HG03175 (cell line): ENCODE measurements at regions not wholly inside any gene's neighbourhood (a gene's known extent, or its start where the extent isn't known, plus 50 kb on each side); places are given as distances from the start of the nearest gene placed in this dataset.

Experiments
- ATAC-seq: cut with Tn5 transposase; IDR thresholded peaks from one replicate; pipeline ENCODE4 v1.9.1; 2021; ENCODE audit warnings: mild to moderate bottlenecking, moderate library complexity; ENCODE audit not compliant: unreplicated experiment

GRCh38 chr2:5039241-5039975, 652.8 kb upstream of the SOX11 start:
- ATAC-seq, result no peak

- ATAC-seq, result no peak
Observed at GRCh38 chr2:5040571-5040970, 651.6 kb upstream of the SOX11 start.

GRCh38 chr2:5041501-5041900, 650.7 kb upstream of the SOX11 start:
- no peak for ATAC-seq

GRCh38 chr2:5042666-5043440, 649.3 kb upstream of the SOX11 start:
- ATAC-seq, result no peak

- ATAC-seq, result no peak
Observed at GRCh38 chr2:5051300-5051699, 640.9 kb upstream of the SOX11 start.

- no peak for ATAC-seq
Observed at GRCh38 chr2:5052905-5053304, 639.3 kb upstream of the SOX11 start.

GRCh38 chr2:5057891-5058351, 634.3 kb upstream of the SOX11 start:
- ATAC-seq, result no peak

- no peak for ATAC-seq
Observed at GRCh38 chr2:5060956-5061355, 631.2 kb upstream of the SOX11 start.

- no peak for ATAC-seq
Observed at GRCh38 chr2:5064687-5065086, 627.5 kb upstream of the SOX11 start.

GRCh38 chr2:5067816-5068215, 624.4 kb upstream of the SOX11 start:
- ATAC-seq, result no peak

GRCh38 chr2:5070257-5070656, 621.9 kb upstream of the SOX11 start:
- no peak for ATAC-seq

- no peak for ATAC-seq
Observed at GRCh38 chr2:5074733-5075132, 617.5 kb upstream of the SOX11 start.

GRCh38 chr2:5076599-5076998, 615.6 kb upstream of the SOX11 start:
- no peak for ATAC-seq

GRCh38 chr2:5077479-5078089, 614.6 kb upstream of the SOX11 start:
- no peak for ATAC-seq

GRCh38 chr2:5083402-5083801, 608.8 kb upstream of the SOX11 start:
- ATAC-seq, result no peak

GRCh38 chr2:5089409-5089808, 602.8 kb upstream of the SOX11 start:
- ATAC-seq, result no peak

GRCh38 chr2:5093056-5093455, 599.1 kb upstream of the SOX11 start:
- no peak for ATAC-seq

- no peak for ATAC-seq
Observed at GRCh38 chr2:5093518-5093917, 598.7 kb upstream of the SOX11 start.

- no peak for ATAC-seq
Observed at GRCh38 chr2:5094192-5094591, 598.0 kb upstream of the SOX11 start.

GRCh38 chr2:5098286-5098685, 593.9 kb upstream of the SOX11 start:
- ATAC-seq, result no peak

GRCh38 chr2:5102823-5103222, 589.4 kb upstream of the SOX11 start:
- no peak for ATAC-seq

GRCh38 chr2:5111581-5111980, 580.6 kb upstream of the SOX11 start:
- ATAC-seq, result no peak
